Natural killer cell treated with Interleukin-12 subunit alpha and Interleukin-12 subunit beta and Interleukin-15 and Interleukin-18, amount 100 ng/mL, for 72 hours (primary cell): ENCODE measurements at regions not wholly inside any gene's neighbourhood (a gene's known extent, or its start where the extent isn't known, plus 50 kb on each side); places are given as distances from the start of the nearest gene placed in this dataset.

Experiments
- ATAC-seq, 2 donors: fragments of 150-1000 bp; cut with Tn5 transposase in 1 of 2; sonication (Bioruptor Pico), chemical (Tn5 transposase) in 1 of 2; 2 replicates each; pipeline ENCODE4 v1.10.0; 2021
- DNase-seq: peaks from one replicate; pipeline ENCODE4 v3.0.0; 2022; ENCODE audit warnings: low spot score
- H3K27ac Mint-ChIP-seq, 2 donors: 1 replicate in 1 of 2; 2 replicates in 1 of 2; pipeline ENCODE4 v1.8.0; 2022; ENCODE audit warnings: mixed read lengths in 2 of 2, mild to moderate bottlenecking in 1 of 2, moderate library complexity in 1 of 2
- H3K27me3 Mint-ChIP-seq, 2 donors: 1 replicate in 1 of 2; 2 replicates in 1 of 2; pipeline ENCODE4 v1.8.0; 2022; ENCODE audit warnings: mixed read lengths in 2 of 2
- H3K36me3 Mint-ChIP-seq: one replicate; pipeline ENCODE4 v1.8.0; 2022; ENCODE audit warnings: mixed read lengths
- H3K4me1 Mint-ChIP-seq, 2 donors: 1 replicate in 1 of 2; 2 replicates in 1 of 2; pipeline ENCODE4 v1.8.0; 2022; ENCODE audit warnings: low read depth in 2 of 2, mixed read lengths in 2 of 2, mild to moderate bottlenecking in 1 of 2
- H3K4me3 Mint-ChIP-seq: one replicate; pipeline ENCODE4 v1.8.0; 2022; ENCODE audit warnings: mixed read lengths
- H3K9me3 Mint-ChIP-seq: 2 replicates; pipeline ENCODE4 v1.8.0; 2022; ENCODE audit warnings: mixed read lengths

DNA sequence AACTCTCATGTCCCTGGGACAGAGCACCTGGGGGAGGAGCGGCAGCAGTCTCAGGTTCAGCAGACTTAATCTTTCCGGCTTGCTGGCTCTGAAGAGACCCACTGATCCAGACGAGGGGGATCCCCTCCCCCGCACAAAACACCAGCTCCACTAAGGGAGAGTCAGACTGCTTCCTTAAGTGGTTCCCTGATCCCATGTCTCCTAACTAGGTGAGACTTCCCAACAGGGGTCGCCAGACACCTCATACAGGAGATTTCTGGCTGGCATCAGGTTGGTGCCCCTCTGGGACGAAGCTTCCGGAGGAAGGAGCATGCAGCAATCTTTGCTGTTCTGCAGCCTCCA, 157.2 kb upstream of the TMEM45B start:
- Mint-ChIP-seq H3K4me3 (no peak overlapping the region), H3K36me3 (peaks cover 33% of the 10 kb centered on the region), H3K27me3 (peaks cover 2 to 10% of the 10 kb centered on the region in 2 donors), H3K9me3 (peaks cover 24% of the 10 kb centered on the region), H3K27ac (no peak overlapping the region), H3K4me1 (no peaks in the 10 kb centered on the region)
- ATAC-seq (no peak), DNase-seq (no peak)

DNA sequence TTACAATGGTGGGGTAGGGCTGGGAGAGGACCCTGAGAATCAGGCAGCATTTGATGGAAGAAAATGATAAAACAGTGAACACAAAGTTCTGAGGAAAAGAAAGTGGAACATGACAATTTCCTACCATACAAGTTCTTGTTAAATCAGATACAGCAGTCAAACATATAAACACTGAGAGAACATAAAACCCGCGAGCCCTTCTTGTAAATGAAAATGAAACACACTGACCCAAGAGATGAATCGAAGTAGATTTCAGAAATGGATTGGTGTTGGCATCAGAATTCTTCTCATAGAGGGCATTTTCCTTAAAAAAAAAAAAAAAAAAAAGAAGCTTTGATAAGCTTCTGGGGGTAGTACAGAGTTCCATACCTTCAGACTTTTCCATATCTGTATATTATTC, 134.7 kb upstream of the TMEM45B start:
- Mint-ChIP-seq H3K4me3 (no peak overlapping the region), H3K27ac (no peak overlapping the region)

DNA sequence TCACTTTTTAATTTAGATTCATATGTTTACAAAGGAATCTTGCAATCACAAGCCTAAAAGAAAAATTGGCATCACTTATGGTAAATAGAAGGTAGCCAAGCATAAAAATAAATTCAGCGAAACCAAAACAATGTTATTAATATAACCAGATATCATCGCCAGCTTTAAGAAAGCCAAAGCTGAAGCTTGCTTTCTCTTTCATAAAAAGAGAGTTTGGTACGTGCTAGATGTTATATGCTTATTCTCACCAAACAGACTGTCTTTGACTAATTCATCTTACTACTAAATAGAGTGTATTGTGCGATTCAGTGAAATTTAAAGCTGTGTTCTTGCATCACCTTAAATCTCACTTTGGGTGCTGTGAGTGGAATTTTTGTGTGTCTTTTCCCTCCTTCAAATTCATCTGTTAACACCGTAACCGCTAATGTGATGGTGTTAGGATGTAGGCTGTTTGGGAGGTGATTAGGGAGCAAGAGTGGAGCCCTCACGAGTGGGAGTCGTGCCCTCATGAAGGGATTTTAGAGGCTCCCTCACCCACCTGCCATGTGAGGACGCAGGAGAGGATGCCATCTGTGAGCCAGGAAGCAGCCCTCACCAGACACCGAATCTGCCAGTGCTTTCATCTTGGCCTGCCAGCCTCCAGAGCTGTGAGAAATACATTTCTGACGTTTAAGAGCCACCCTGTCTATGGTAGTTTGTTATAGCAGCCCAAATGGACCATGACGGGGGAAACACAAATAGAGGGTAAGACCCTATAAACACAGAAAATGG, 134.1 kb upstream of the TMEM45B start:
- H3K4me1 Mint-ChIP-seq = no peaks in the 10 kb centered on the region
- no peaks in the 10 kb centered on the region for H3K36me3 Mint-ChIP-seq
- peaks cover 15 to 45% of the 10 kb centered on the region in 2 donors for H3K27me3 Mint-ChIP-seq
- ATAC-seq (no peak), DNase-seq (no peak)
- no peak overlapping the region for H3K27ac Mint-ChIP-seq
- H3K9me3 Mint-ChIP-seq = no peaks in the 10 kb centered on the region
- no peak overlapping the region for H3K4me3 Mint-ChIP-seq

More for the DNA sequence above, 134.7 kb upstream of the TMEM45B start:
- no peaks in the 10 kb centered on the region for H3K4me1 Mint-ChIP-seq
- DNase-seq (no peak), ATAC-seq (no peak)
- H3K27me3 Mint-ChIP-seq = peaks cover 11 to 45% of the 10 kb centered on the region in 2 donors
- H3K9me3 Mint-ChIP-seq = no peaks in the 10 kb centered on the region
- H3K36me3 Mint-ChIP-seq = no peaks in the 10 kb centered on the region

DNA sequence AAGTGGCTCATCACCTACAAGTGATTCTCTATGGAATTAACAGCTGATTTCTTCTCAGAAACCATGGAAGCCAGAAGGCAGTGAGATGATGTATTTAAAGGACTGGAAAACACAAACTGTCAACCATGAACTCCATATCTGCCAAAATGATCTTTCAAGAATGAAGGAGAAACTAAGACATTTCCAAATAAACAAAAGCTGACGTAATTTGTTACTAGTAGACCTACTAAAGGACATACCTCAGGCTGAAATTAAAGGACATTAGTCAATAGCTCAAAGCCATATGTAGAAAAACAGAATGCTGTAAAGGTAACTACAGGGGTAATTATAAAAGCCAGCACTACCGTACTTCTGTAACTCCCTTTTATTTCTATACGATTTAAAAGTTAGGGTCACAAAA, 129.4 kb upstream of the TMEM45B start:
- H3K36me3 Mint-ChIP-seq = no peaks in the 10 kb centered on the region
- H3K9me3 Mint-ChIP-seq = no peaks in the 10 kb centered on the region
- DNase-seq = no peak
- no peaks in the 10 kb centered on the region for H3K4me1 Mint-ChIP-seq
- no peak overlapping the region for H3K27ac Mint-ChIP-seq
- no peak for ATAC-seq
- H3K4me3 Mint-ChIP-seq = no peak overlapping the region
- H3K27me3 Mint-ChIP-seq = peaks cover 17 to 29% of the 10 kb centered on the region in 2 donors

DNA sequence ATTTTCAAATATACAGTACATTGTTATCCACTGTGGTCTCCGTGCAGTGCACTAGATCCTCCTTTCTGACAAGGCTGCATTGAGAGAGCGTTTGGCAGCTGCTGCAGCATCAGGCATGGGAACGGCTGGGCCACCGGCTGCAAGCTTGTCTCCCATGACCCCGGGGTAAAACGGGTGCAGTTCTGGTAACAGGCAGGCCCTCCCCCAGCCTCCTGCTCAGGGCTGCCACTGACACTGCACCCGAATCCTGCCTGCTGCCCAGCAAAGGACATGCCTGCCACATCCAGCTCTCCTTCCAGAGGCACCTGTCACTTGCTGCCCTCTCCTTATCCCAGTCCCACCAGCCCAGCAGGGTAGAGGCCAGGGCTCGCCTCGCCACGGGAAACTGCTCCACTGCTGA, 124.5 kb upstream of the TMEM45B start:
- Mint-ChIP-seq H3K4me3 (no peak overlapping the region), H3K9me3 (no peaks in the 10 kb centered on the region), H3K27ac (no peak overlapping the region), H3K4me1 (peaks cover 0 to 4% of the 10 kb centered on the region in 2 donors), H3K27me3 (peaks cover 16 to 18% of the 10 kb centered on the region in 2 donors), H3K36me3 (no peaks in the 10 kb centered on the region)
- ATAC-seq (no peak), DNase-seq (no peak)

DNA sequence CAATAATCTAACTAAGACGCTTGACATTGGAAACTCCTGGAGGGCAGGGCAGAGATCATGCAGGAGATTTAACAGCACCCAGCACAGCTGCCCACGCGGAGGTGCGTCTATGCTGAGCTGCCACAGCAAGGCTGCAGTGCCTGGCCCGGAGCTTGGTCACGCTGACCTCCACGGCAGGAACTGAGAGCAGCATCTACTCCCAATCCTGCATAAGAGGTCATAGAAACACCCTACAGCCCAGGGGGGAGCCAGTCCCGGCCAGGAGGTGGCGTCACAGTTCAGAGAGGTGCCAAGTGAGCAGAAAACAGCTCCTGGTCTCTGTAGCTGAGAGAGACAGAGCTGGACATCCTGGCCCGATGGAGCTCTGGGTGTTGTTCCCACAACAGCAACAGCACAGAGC, 121.1 kb upstream of the TMEM45B start:
- DNase-seq = no peak
- no peak for ATAC-seq
- Mint-ChIP-seq H3K9me3 (no peaks in the 10 kb centered on the region), H3K27ac (no peak overlapping the region), H3K4me3 (no peak overlapping the region), H3K4me1 (peaks cover 0 to 4% of the 10 kb centered on the region in 2 donors), H3K36me3 (no peaks in the 10 kb centered on the region), H3K27me3 (peaks cover 9 to 19% of the 10 kb centered on the region in 2 donors)

DNA sequence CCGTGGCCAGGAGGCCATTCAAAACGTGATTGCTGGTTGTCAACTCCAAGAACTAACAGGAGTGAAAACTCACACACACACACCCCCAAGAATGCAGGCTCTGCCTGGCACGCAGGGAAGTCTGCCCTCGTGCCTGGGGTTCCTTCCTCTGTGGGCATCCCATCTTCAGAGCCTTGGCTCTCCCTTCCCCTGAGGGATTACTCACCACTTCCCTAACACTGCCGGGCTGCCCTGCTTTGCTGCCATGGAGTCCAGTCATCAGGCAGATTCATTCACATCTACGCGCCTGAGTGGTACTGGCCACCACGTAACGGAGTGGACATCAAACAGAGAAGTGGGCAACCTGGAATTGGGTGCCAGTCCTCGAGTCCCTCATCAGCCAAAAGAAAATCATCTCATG, 120.7 kb upstream of the TMEM45B start:
- DNase-seq = no peak

DNA sequence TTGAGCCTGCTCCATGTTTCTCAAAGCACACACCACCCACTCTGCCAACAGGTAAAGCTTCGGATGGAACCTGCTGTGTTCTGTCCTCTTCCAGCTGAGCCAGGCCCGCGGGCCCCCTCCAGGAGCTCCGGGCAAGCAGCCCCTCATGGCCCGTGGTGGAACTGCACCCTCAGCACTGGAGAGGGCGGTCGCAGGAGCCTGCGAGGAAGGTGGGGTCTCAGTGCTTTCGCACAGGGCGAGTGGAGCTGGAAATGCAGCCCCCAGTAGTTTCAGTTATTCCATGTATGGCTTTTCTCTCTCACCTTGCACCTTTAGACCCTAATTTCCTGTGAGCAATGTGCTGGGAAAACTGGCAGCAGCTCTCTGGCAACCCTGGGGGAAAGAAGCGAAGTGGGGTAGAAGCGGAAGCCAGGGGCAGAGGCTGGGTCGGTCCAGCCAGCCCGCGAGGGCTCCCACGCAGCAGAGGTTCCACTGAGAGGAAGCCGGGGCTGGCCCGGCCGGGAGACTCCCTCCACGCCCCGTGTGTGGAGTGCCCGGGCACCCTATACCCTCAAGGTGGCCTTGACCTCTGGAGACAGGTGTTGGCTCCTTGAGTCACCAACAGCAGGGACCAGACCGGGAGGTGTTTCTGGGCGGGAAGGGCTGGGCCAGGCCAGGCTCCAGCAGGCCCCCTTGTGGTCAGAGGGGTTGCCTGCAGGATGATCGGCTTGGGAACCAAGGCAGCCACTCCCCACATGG, 119.9 kb upstream of the TMEM45B start:
- peaks cover 0 to 4% of the 10 kb centered on the region in 2 donors for H3K4me1 Mint-ChIP-seq
- H3K27me3 Mint-ChIP-seq = peaks cover 15 to 23% of the 10 kb centered on the region in 2 donors
- no peaks in the 10 kb centered on the region for H3K36me3 Mint-ChIP-seq
- no peaks in the 10 kb centered on the region for H3K9me3 Mint-ChIP-seq
- peak overlapping the region; percentile 74 for H3K4me3 Mint-ChIP-seq
- DNase-seq (peak; percentile 68), ATAC-seq (peak; percentile 80)
- no peak overlapping the region for H3K27ac Mint-ChIP-seq

More for the DNA sequence above, 120.7 kb upstream of the TMEM45B start:
- ATAC-seq = no peak
- H3K4me3 Mint-ChIP-seq = no peak overlapping the region
- no peak overlapping the region for H3K27ac Mint-ChIP-seq
- no peaks in the 10 kb centered on the region for H3K9me3 Mint-ChIP-seq
- no peaks in the 10 kb centered on the region for H3K36me3 Mint-ChIP-seq
- H3K27me3 Mint-ChIP-seq = peaks cover 9 to 19% of the 10 kb centered on the region in 2 donors
- H3K4me1 Mint-ChIP-seq = peaks cover 0 to 4% of the 10 kb centered on the region in 2 donors

DNA sequence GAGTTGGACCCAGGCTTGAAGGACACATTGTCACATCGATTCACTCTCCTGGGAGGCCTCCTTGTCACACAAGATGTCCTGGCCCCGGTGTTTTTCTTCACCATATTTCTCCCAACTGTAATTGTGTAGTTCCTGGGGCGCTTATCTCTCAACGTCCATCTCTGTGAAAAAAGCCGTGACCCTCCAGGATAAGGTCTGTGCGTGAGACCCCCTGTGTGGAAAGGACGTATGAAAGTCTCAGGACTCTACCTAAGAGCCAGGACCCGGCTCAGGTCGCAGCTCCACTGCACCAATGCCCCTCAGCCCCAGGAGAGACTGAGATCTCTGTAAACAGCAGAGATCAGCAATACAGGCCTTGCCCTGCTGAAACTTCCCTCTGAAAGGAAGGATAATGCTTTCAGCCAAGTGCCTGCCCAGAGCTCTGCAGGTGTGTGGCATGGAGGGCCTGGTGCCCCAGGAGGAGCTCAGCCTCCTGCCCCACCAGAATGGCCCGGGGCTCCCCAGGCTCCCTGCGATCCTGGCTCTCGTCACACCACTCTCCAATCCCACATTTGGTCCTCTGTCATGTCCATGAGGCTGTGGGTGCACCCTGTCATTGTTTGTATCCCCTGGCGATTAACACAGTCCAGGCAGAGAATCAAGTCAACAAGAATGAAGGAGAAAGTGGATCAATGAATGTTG, 119.2 kb upstream of the TMEM45B start:
- DNase-seq = no peak
- no peak for ATAC-seq
- Mint-ChIP-seq H3K9me3 (no peaks in the 10 kb centered on the region), H3K27me3 (peaks cover 18 to 24% of the 10 kb centered on the region in 2 donors), H3K4me1 (peaks cover 0 to 4% of the 10 kb centered on the region in 2 donors), H3K27ac (no peak overlapping the region), H3K36me3 (no peaks in the 10 kb centered on the region), H3K4me3 (peak overlapping the region; percentile 42)

DNA sequence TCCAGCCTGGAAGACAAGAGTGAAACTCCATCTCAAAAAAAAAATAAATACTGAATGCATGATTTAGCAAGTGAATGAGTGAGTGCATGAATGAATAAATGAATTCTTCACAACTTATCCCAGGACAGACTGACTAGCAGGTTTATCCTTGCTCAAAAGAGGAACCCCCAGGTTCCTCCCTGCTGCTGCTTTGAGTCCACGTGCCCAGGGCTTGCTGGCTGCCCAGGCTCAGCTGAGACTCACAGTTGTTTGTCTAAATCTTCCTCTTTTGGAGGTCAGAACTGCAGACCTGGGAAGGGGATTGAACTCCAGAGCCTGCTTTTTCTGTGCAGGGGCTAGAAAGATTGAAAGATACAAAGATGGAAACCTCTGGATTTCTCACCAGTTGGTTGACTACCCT, 117.4 kb upstream of the TMEM45B start:
- no peak for ATAC-seq
- Mint-ChIP-seq H3K36me3 (no peaks in the 10 kb centered on the region), H3K4me3 (no peak overlapping the region), H3K9me3 (no peaks in the 10 kb centered on the region), H3K27me3 (peaks cover 18 to 24% of the 10 kb centered on the region in 2 donors), H3K4me1 (peaks cover 0 to 4% of the 10 kb centered on the region in 2 donors), H3K27ac (no peak overlapping the region)
- DNase-seq = no peak

DNA sequence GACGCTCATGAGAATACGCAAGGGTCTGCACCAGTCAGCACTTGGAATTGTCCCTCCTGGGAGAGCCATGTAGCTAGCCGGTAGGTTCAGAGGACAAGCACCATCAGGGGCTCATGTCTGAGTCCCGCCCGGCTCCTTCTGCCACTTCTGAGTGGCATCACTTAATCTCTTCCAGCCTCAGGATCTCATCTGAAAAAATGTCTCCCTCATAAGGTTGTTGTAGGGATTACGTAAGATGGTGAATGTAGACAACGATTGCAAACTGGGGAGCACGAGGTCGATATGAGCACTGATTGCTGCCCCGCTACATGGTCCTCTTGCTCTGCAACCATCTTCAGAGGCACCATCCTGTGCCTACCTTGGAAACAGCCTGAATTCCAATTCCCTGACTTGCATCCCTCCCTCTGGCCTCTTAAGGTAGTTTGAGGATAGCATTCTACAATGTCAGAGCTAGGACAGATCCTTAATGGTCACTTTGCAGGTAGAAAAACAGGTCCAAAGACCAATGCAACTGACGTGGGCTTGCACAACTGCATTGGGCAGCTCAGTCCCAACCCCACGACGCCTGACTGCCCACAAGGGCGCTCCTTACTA, 115.8 kb upstream of the TMEM45B start:
- Mint-ChIP-seq H3K4me1 (peaks cover 0 to 4% of the 10 kb centered on the region in 2 donors), H3K36me3 (no peaks in the 10 kb centered on the region), H3K27me3 (peaks cover 18 to 19% of the 10 kb centered on the region in 2 donors), H3K9me3 (no peaks in the 10 kb centered on the region), H3K4me3 (no peak overlapping the region), H3K27ac (no peak overlapping the region)
- DNase-seq (no peak), ATAC-seq (no peak)

DNA sequence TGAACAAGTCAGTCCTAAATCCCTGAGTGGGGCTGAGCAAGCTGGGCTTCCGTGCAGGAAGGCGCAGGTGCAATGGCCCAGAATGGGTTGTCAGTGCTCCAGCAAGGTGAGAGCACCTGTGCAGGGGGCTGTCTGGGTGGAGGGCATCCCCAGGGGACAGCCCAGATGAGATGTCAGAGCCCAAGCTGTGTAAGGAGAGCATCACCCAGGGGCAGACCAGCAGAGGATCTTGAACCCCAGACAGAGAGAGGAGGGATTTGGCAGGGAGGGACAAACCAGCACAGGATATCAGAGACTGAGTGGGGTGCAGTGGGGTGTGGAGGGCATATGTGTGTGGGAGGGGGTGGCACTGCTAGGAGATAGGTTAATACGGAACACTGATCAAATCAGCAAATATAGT, 114.9 kb upstream of the TMEM45B start:
- ATAC-seq (no peak), DNase-seq (no peak)
- H3K4me1 Mint-ChIP-seq = peaks cover 0 to 1% of the 10 kb centered on the region in 2 donors
- H3K27me3 Mint-ChIP-seq = peaks cover 18 to 19% of the 10 kb centered on the region in 2 donors
- H3K4me3 Mint-ChIP-seq = no peak overlapping the region
- no peaks in the 10 kb centered on the region for H3K36me3 Mint-ChIP-seq
- H3K27ac Mint-ChIP-seq = no peak overlapping the region
- no peaks in the 10 kb centered on the region for H3K9me3 Mint-ChIP-seq

DNA sequence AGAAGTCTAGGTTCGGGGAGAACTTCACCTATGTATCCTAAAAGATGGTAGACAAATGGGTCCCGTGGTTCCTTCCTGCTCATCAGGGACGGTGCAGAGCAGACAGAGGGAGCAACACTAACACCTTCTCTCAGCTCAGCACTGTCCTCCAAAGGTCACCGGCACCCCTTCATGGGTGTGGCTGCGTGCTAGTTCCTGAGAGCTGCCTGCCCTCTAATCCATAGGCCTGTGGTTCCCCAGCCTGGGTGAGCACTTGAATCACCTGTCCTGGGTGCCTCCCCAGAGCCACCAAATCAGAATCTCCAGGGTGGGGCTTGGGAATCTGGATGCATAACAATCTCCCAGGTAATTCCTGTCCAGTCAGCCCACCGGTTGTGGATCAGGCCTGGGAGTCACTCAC, 113.9 kb upstream of the TMEM45B start:
- H3K4me3 Mint-ChIP-seq = no peak overlapping the region
- H3K4me1 Mint-ChIP-seq = no peaks in the 10 kb centered on the region
- H3K27ac Mint-ChIP-seq = no peak overlapping the region
- no peak for DNase-seq
- no peaks in the 10 kb centered on the region for H3K9me3 Mint-ChIP-seq
- ATAC-seq = no peak
- H3K36me3 Mint-ChIP-seq = no peaks in the 10 kb centered on the region
- peaks cover 17 to 25% of the 10 kb centered on the region in 2 donors for H3K27me3 Mint-ChIP-seq
